IMR-90 (cell line): ENCODE measurements at regions not wholly inside any gene's neighbourhood (a gene's known extent, or its start where the extent isn't known, plus 50 kb on each side); places are given as distances from the start of the nearest gene placed in this dataset.

Experiments used
- ATAC-seq: fragments of 200-7000 bp; cut with Tn5 transposase; 2 replicates; pipeline ENCODE4 v1.9.1; 2020; ENCODE audit warnings: low read depth, mild to moderate bottlenecking, moderate library complexity
- BruUV-seq: library from RNA; stranded (reverse); fragments of 400-500 nt; replicated peaks from 2 replicates; lab custom pipeline; 2021; lab: Mats Ljungman, UMichigan
- CTCF ChIA-PET: fragments of 300-600 bp; formaldehyde crosslinking; extraction: SDS; loops from one replicate; lab custom pipeline; 2021; ENCODE audit warnings: antibody characterized with exemption; lab: Yijun Ruan, JAX
- POLR2A ChIA-PET: fragments of 300-600 bp; sonication (Branson Sonifier 250); formaldehyde crosslinking; loops from one replicate; lab custom pipeline; 2022; ENCODE audit warnings: antibody characterized with exemption; ENCODE audit not compliant: unreplicated experiment; lab: Charles Lee
- DNase-seq: peaks from one replicate; pipeline ENCODE4 v3.0.0; 2013
- H2AFZ ChIP-seq: replicated peaks from 2 replicates; pipeline ENCODE3; 2013; ENCODE audit warnings: low read length, mild to moderate bottlenecking; ENCODE audit not compliant: poor library complexity
- H2AK5ac ChIP-seq: 2 replicates; pipeline ENCODE4 v1.6.1; 2013; ENCODE audit warnings: low read depth, low read length, inconsistent platforms
- H2AK9ac ChIP-seq: replicated peaks from 2 replicates; pipeline ENCODE3; 2013; ENCODE audit warnings: mild to moderate bottlenecking, low read depth, low read length, moderate library complexity; ENCODE audit not compliant: poor library complexity
- H2BK120ac ChIP-seq: 2 replicates; pipeline ENCODE4 v1.6.1; 2013; ENCODE audit warnings: low read depth, low read length, inconsistent platforms
- H2BK15ac ChIP-seq: 3 replicates; pipeline ENCODE4 v1.6.1; 2013; ENCODE audit warnings: low read depth, low read length, inconsistent platforms
- H2BK20ac ChIP-seq: 2 replicates; pipeline ENCODE4 v1.6.1; 2013; ENCODE audit warnings: low read depth, mild to moderate bottlenecking, inconsistent platforms, low read length, moderate library complexity
- H2BK5ac ChIP-seq: 2 replicates; pipeline ENCODE4 v1.6.1; 2013; ENCODE audit warnings: mild to moderate bottlenecking, low read depth, low read length, inconsistent platforms; ENCODE audit not compliant: poor library complexity, severe bottlenecking
- H3K14ac ChIP-seq: replicated peaks from 2 replicates; pipeline ENCODE4 v1.6.1; 2013; ENCODE audit warnings: low read depth, low read length, inconsistent platforms
- H3K18ac ChIP-seq: 2 replicates; pipeline ENCODE4 v1.6.1; 2013; ENCODE audit warnings: low read depth, low read length, control low read depth
- H3K23ac ChIP-seq: 2 replicates; pipeline ENCODE4 v1.6.1; 2013; ENCODE audit warnings: low read depth, low read length, inconsistent platforms
- H3K27ac ChIP-seq: 2 replicates; pipeline ENCODE4 v1.5.1; 2013; ENCODE audit warnings: mild to moderate bottlenecking, control low read depth, low read length; ENCODE audit not compliant: insufficient read depth
- H3K27me3 ChIP-seq: 2 replicates; pipeline ENCODE4 v1.6.1; 2013; ENCODE audit warnings: low read length; ENCODE audit not compliant: control insufficient read depth, insufficient read depth
- H3K36me3 ChIP-seq: 2 replicates; pipeline ENCODE4 v1.6.1; 2013; ENCODE audit warnings: low read length, mixed read lengths; ENCODE audit not compliant: control insufficient read depth, insufficient read depth
- H3K4ac ChIP-seq: 2 replicates; pipeline ENCODE4 v1.6.1; 2013; ENCODE audit warnings: low read depth, low read length, inconsistent platforms
- H3K4me1 ChIP-seq: 2 replicates; pipeline ENCODE4 v1.6.1; 2013; ENCODE audit warnings: low read length, mixed read lengths; ENCODE audit not compliant: control insufficient read depth, insufficient read depth
- H3K4me2 ChIP-seq: 2 replicates; pipeline ENCODE4 v1.6.1; 2013; ENCODE audit warnings: low read depth, mild to moderate bottlenecking, control low read depth, low read length, moderate library complexity
- H3K4me3 ChIP-seq: 2 replicates; pipeline ENCODE4 v1.5.1; 2013; ENCODE audit warnings: low read depth, mild to moderate bottlenecking, control low read depth, low read length, moderate library complexity; ENCODE audit not compliant: insufficient read depth
- H3K56ac ChIP-seq: 2 replicates; pipeline ENCODE4 v1.6.1; 2013; ENCODE audit warnings: low read length, inconsistent platforms; ENCODE audit not compliant: insufficient read depth; ENCODE audit errors: extremely low read depth
- H3K79me1 ChIP-seq, 2 experiments: 2 replicates each; pipeline ENCODE4 v1.6.1; 2013; ENCODE audit warnings: low read length in 2 of 2, inconsistent platforms in 1 of 2, low read depth in 1 of 2
- H3K9ac ChIP-seq: 2 replicates; pipeline ENCODE4 v1.6.1; 2013; ENCODE audit warnings: low read depth, low read length, control low read depth
- H3K9me1 ChIP-seq: 2 replicates; pipeline ENCODE4 v1.6.1; 2013; ENCODE audit warnings: low read length, inconsistent platforms; ENCODE audit not compliant: insufficient read depth
- H3K9me3 ChIP-seq: 2 replicates; pipeline ENCODE4 v1.6.1; 2013; ENCODE audit warnings: low read length; ENCODE audit not compliant: control insufficient read depth, insufficient read depth
- H4K20me1 ChIP-seq: 2 replicates; pipeline ENCODE4 v1.6.1; 2013; ENCODE audit warnings: low read length, inconsistent platforms; ENCODE audit not compliant: insufficient read depth
- H4K5ac ChIP-seq: 2 replicates; pipeline ENCODE4 v1.6.1; 2013; ENCODE audit warnings: mild to moderate bottlenecking, low read depth, low read length, control low read depth
- H4K8ac ChIP-seq, 2 experiments: 2 replicates each; pipeline ENCODE4 v1.6.1; 2013; ENCODE audit warnings: low read depth in 2 of 2, low read length in 2 of 2, control low read depth in 1 of 2, inconsistent platforms in 1 of 2
- H4K91ac ChIP-seq: 2 replicates; pipeline ENCODE4 v1.6.1; 2013; ENCODE audit warnings: low read depth, low read length, inconsistent platforms; ENCODE audit not compliant: insufficient read depth
- BHLHE40 ChIP-seq: fragments of 150-350 bp; IDR thresholded peaks from 2 replicates; pipeline ENCODE4 v1.6.1; 2016; ENCODE audit warnings: mild to moderate bottlenecking, low read depth, low read length
- CTCF ChIP-seq: conservative IDR thresholded peaks from 2 replicates; pipeline ENCODE4 v1.5.1; 2012; ENCODE audit warnings: mild to moderate bottlenecking, low read depth, low read length, improper control_type of control experiment
- ELK1 ChIP-seq: fragments of 150-350 bp; IDR thresholded peaks from 2 replicates; pipeline ENCODE4 v1.6.1; 2016; ENCODE audit warnings: low read depth, mild to moderate bottlenecking, low read length, moderate library complexity, borderline replicate concordance
- FOS ChIP-seq: fragments of 150-350 bp; IDR thresholded peaks from 2 replicates; pipeline ENCODE4 v1.6.1; 2016; ENCODE audit warnings: low read depth, low read length
- MAFK ChIP-seq: IDR thresholded peaks from 2 replicates; pipeline ENCODE4 v1.6.1; 2012; ENCODE audit warnings: low read depth, low read length, improper control_type of control experiment
- POLR2A ChIP-seq: IDR thresholded peaks from 2 replicates; pipeline ENCODE4 v1.6.1; 2012; ENCODE audit warnings: mild to moderate bottlenecking, low read depth, low read length
- RCOR1 ChIP-seq: IDR thresholded peaks from 2 replicates; pipeline ENCODE4 v1.6.1; 2012; ENCODE audit warnings: mild to moderate bottlenecking, low read length, improper control_type of control experiment; ENCODE audit not compliant: insufficient replicate concordance
- RFX5 ChIP-seq: IDR thresholded peaks from 2 replicates; pipeline ENCODE4 v1.8.0; 2012; ENCODE audit warnings: low read depth, mild to moderate bottlenecking, low read length, moderate library complexity
- USF2 ChIP-seq: fragments of 150-350 bp; IDR thresholded peaks from 2 replicates; pipeline ENCODE4 v1.6.1; 2017; ENCODE audit warnings: mild to moderate bottlenecking, antibody characterized with exemption, low read length, low read depth
- dilution Hi-C: fragments of 300-500 bp; cut with HindIII; formaldehyde crosslinking; loops from one replicate; pipeline ENCODE4 v1.14.3; 2018; ENCODE audit warnings: low sequenced_read_pairs; ENCODE audit not compliant: unreplicated experiment
- in situ Hi-C: fragments of 300-500 bp; cut with MboI; formaldehyde crosslinking; loops from 3 replicates; pipeline ENCODE4 v1.14.3; 2019; ENCODE audit warnings: low sequenced_read_pairs, inconsistent platforms, mixed read lengths
- intact Hi-C: fragments of 100-400 bp; cut with micrococcal nuclease; formaldehyde crosslinking; loops from 2 replicates; pipeline ENCODE4 v1.10.0; 2022

GRCh38 chrX:66504481-66504880 lies 134.4 kb downstream of the EDA2R start:
- Histone ChIP-seq H4K5ac (no peak overlapping the region), H3K9ac (no peak overlapping the region), H3K4me2 (no peak overlapping the region), H3K27me3 (no peaks in the 10 kb centered on the region; the same call in 1 of the 2 replicates), H3K56ac (no peak overlapping the region), H3K4ac (no peak overlapping the region), H3K9me1 (no peaks in the 10 kb centered on the region), H3K14ac (no peak overlapping the region), H3K9me3 (no peaks in the 10 kb centered on the region), H2AK5ac (no peak overlapping the region), H3K79me1 (no peaks in the 10 kb centered on the region), H2BK5ac (no peak overlapping the region), H2BK20ac (no peak overlapping the region), H3K36me3 (no peaks in the 10 kb centered on the region), H2AFZ (no peak overlapping the region), H3K18ac (no peak overlapping the region), H3K4me3 (no peak overlapping the region), H3K27ac (no peak overlapping the region), H4K91ac (no peak overlapping the region), H3K4me1 (no peaks in the 10 kb centered on the region), H2AK9ac (no peak overlapping the region), H4K8ac (no peak overlapping the region), H2BK15ac (no peak overlapping the region), H4K20me1 (no peaks in the 10 kb centered on the region), H3K23ac (no peak overlapping the region), H2BK120ac (no peak overlapping the region)
- in situ Hi-C loops: no loop called here
- ATAC-seq (no peak), DNase-seq (no peak)
- TF ChIP-seq CTCF (no peak), BHLHE40 (no peak), USF2 (no peak), RFX5 (no peak), RCOR1 (no peak), MAFK (no peak), POLR2A (no peak), FOS (no peak), ELK1 (no peak)
- CTCF ChIA-PET: no interaction called here
- BruUV-seq: no TSS peak
- dilution Hi-C loops: no loop called here
- intact Hi-C loops: no loop called here
- POLR2A ChIA-PET: no interaction called here
